ENCODE measurements at regions not wholly inside any gene's neighbourhood (a gene's known extent, or its start where the extent isn't known, plus 50 kb on each side); places are given as distances from the start of the nearest gene placed in this dataset.

- no peak overlapping the region for H3K4me3 ChIP-seq (ENCODE audit: low read length)
- H3K9ac ChIP-seq (ENCODE audit: low read length), result no peak overlapping the region
- DNase-seq, result no peak
- H3K79me2 ChIP-seq (ENCODE audit: low read length), result no peaks in the 10 kb centered on the region
- H3K9me3 ChIP-seq (replicated peaks; ENCODE audit: insufficient read depth, low read length), result no peaks in the 10 kb centered on the region
- no peaks in the 10 kb centered on the region for H3K27me3 ChIP-seq (replicated peaks; ENCODE audit: insufficient read depth, low read length)
- H3K4me2 ChIP-seq (ENCODE audit: low read depth, low read length), result no peak overlapping the region
- H3K27ac ChIP-seq (ENCODE audit: low read length), result no peak overlapping the region
- no peak overlapping the region for H2AFZ ChIP-seq (ENCODE audit: low read length)
- H3K9me2 ChIP-seq (replicated peaks; ENCODE audit: insufficient read depth, low read length), result no peaks in the 10 kb centered on the region
- no peaks in the 10 kb centered on the region for H3K36me3 ChIP-seq (replicated peaks; ENCODE audit: insufficient read depth, low read length)
- H3K4me1 ChIP-seq (ENCODE audit: low read length), result no peaks in the 10 kb centered on the region
- H3F3A ChIP-seq (ENCODE audit: insufficient read depth, low read length), result no peaks in the 10 kb centered on the region
- TF ChIP-seq CTCF (IDR thresholded peaks at IDR 0.05; ENCODE audit: low read length) (no peak), EZH2 (optimal IDR thresholded peaks at IDR 0.05; ENCODE audit: low read depth, low read length) (no peak), EZH2phosphoT487 (IDR thresholded peaks at IDR 0.05; ENCODE audit: low read length) (no peak)
- H4K20me1 ChIP-seq (ENCODE audit: insufficient read depth, low read length), result no peaks in the 10 kb centered on the region
Observed at GRCh38 chr2:123717636-123718334, 307.3 kb upstream of the CNTNAP5 start.

DNA sequence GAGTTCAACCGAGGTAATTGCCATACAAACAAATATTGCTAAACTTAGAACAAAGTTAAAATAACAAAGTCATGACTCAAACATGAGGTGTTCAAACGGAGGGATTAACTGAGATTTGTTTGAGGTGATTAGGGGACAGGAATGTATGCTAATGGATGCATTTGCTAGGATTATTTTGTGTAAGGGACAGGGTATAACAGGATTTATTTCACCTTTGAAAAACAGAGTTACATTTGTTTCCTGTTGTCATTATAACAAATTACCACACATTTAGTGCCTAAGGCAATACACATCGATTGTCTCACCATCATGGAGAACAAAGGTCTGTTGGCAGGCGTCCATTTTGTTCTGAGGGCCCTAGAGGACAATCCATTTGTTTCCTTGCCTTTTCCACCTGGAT is 304.3 kb upstream of the CNTNAP5 start:
- Histone ChIP-seq H3K4me2 (ENCODE audit: low read depth, low read length) (no peak overlapping the region), H3K9me3 (replicated peaks; ENCODE audit: insufficient read depth, low read length) (no peaks in the 10 kb centered on the region), H3F3A (ENCODE audit: insufficient read depth, low read length) (no peaks in the 10 kb centered on the region), H3K79me2 (ENCODE audit: low read length) (no peaks in the 10 kb centered on the region), H3K9ac (ENCODE audit: low read length) (no peak overlapping the region), H3K36me3 (replicated peaks; ENCODE audit: insufficient read depth, low read length) (no peaks in the 10 kb centered on the region), H2AFZ (ENCODE audit: low read length) (no peak overlapping the region), H3K9me2 (replicated peaks; ENCODE audit: insufficient read depth, low read length) (no peaks in the 10 kb centered on the region), H3K4me1 (ENCODE audit: low read length) (no peaks in the 10 kb centered on the region), H4K20me1 (ENCODE audit: insufficient read depth, low read length) (no peaks in the 10 kb centered on the region), H3K27me3 (replicated peaks; ENCODE audit: insufficient read depth, low read length) (no peaks in the 10 kb centered on the region), H3K4me3 (ENCODE audit: low read length) (no peak overlapping the region), H3K27ac (ENCODE audit: low read length) (no peak overlapping the region)
- no peak for TF ChIP-seq EZH2phosphoT487 (IDR thresholded peaks at IDR 0.05; ENCODE audit: low read length)
- no peak for DNase-seq

DNA sequence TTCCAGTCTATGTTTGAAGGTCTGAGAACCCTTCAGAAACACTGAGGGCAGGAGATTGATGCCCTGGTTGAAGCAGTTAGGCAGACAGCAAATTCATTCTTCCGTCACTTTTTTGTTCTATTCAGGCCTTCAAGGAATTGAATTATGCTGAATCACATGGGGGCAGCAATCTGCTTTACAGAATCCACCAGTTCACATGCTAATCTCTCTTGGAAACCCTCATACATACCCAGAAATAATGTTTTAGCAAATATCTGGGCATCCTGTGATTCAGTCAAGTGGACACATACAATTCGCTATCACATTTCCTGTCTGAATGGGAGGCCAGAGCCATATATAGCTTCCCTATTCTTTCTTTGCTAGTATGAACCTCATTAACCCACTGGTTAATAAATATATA is 301.4 kb upstream of the CNTNAP5 start:
- Histone ChIP-seq H4K20me1 (ENCODE audit: insufficient read depth, low read length) (no peaks in the 10 kb centered on the region), H3K9ac (ENCODE audit: low read length) (no peak overlapping the region), H3K79me2 (ENCODE audit: low read length) (no peaks in the 10 kb centered on the region), H3K36me3 (replicated peaks; ENCODE audit: insufficient read depth, low read length) (no peaks in the 10 kb centered on the region), H3K27me3 (replicated peaks; ENCODE audit: insufficient read depth, low read length) (no peaks in the 10 kb centered on the region), H3K27ac (ENCODE audit: low read length) (no peak overlapping the region), H3K4me2 (ENCODE audit: low read depth, low read length) (no peak overlapping the region), H3K4me3 (ENCODE audit: low read length) (no peak overlapping the region), H3F3A (ENCODE audit: insufficient read depth, low read length) (no peaks in the 10 kb centered on the region), H2AFZ (ENCODE audit: low read length) (no peak overlapping the region), H3K9me3 (replicated peaks; ENCODE audit: insufficient read depth, low read length) (no peaks in the 10 kb centered on the region), H3K4me1 (ENCODE audit: low read length) (no peaks in the 10 kb centered on the region), H3K9me2 (replicated peaks; ENCODE audit: insufficient read depth, low read length) (no peaks in the 10 kb centered on the region)
- DNase-seq, result no peak
- TF ChIP-seq EZH2 (optimal IDR thresholded peaks at IDR 0.05; ENCODE audit: low read depth, low read length) (no peak), EZH2phosphoT487 (IDR thresholded peaks at IDR 0.05; ENCODE audit: low read length) (no peak), CTCF (IDR thresholded peaks at IDR 0.05; ENCODE audit: low read length) (no peak)

DNA sequence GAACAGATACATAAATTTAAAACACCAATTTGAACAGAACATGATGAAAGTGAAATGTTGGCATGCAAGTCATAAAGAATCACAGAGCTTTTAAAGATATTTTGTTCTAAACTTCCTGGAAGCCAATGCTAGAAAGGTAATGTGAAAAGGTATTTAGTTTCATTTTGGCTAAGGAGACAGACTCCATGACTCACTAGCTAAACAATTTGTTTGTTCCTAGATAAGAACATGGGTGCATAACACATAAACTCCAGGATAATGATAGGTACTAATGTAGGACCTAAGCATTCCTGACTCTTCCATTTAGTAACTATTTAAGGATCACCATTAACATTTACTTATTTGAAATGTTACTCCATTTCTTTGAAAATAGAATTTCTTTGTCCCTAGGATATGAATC is 292.5 kb upstream of the CNTNAP5 start:
- H3K27ac ChIP-seq (ENCODE audit: low read length), result no peak overlapping the region
- H2AFZ ChIP-seq (ENCODE audit: low read length), result no peak overlapping the region
- DNase-seq, result no peak

More for the DNA sequence above, 292.5 kb upstream of the CNTNAP5 start:
- Histone ChIP-seq H4K20me1 (ENCODE audit: insufficient read depth, low read length) (no peaks in the 10 kb centered on the region), H3K4me1 (ENCODE audit: low read length) (no peaks in the 10 kb centered on the region), H3K9ac (ENCODE audit: low read length) (no peak overlapping the region), H3K9me2 (replicated peaks; ENCODE audit: insufficient read depth, low read length) (no peaks in the 10 kb centered on the region), H3K79me2 (ENCODE audit: low read length) (no peaks in the 10 kb centered on the region), H3F3A (ENCODE audit: insufficient read depth, low read length) (no peaks in the 10 kb centered on the region), H3K9me3 (replicated peaks; ENCODE audit: insufficient read depth, low read length) (no peaks in the 10 kb centered on the region), H3K4me3 (ENCODE audit: low read length) (no peak overlapping the region), H3K4me2 (ENCODE audit: low read depth, low read length) (no peak overlapping the region), H3K27me3 (replicated peaks; ENCODE audit: insufficient read depth, low read length) (no peaks in the 10 kb centered on the region), H3K36me3 (replicated peaks; ENCODE audit: insufficient read depth, low read length) (no peaks in the 10 kb centered on the region)
- no peak for TF ChIP-seq CTCF (IDR thresholded peaks at IDR 0.05; ENCODE audit: low read length)
- TF ChIP-seq EZH2phosphoT487 (IDR thresholded peaks at IDR 0.05; ENCODE audit: low read length), result no peak
- no peak for TF ChIP-seq EZH2 (optimal IDR thresholded peaks at IDR 0.05; ENCODE audit: low read depth, low read length)
